Esophagus (tissue), 2 donors: ENCODE measurements at regions not wholly inside any gene's neighbourhood (a gene's known extent, or its start where the extent isn't known, plus 50 kb on each side); places are given as distances from the start of the nearest gene placed in this dataset.
"Not testable (repeated sequence)": the region's sequence is repeated elsewhere in the genome, so short reads cannot be mapped to it uniquely, and the experiment has no call there.

ENCODE experiments used
- H3K27ac ChIP-seq, 2 donors: one replicate each; pipeline ENCODE4 v1.5.1; 2013; ENCODE audit warnings: low read depth in 2 of 2, mild to moderate bottlenecking in 2 of 2, inconsistent platforms in 1 of 2, low read length in 1 of 2, moderate library complexity in 1 of 2
- H3K27me3 ChIP-seq, 2 donors: one replicate each; pipeline ENCODE4 v1.6.1; 2013; ENCODE audit warnings: low read length in 2 of 2, control low read depth in 1 of 2, mild to moderate bottlenecking in 1 of 2; ENCODE audit not compliant: insufficient read depth in 2 of 2, control insufficient read depth in 1 of 2
- H3K36me3 ChIP-seq, 2 donors: one replicate each; pipeline ENCODE4 v1.6.1; 2013; ENCODE audit warnings: low read length in 1 of 2; ENCODE audit not compliant: control insufficient read depth in 2 of 2, insufficient read depth in 2 of 2
- H3K4me1 ChIP-seq, 2 donors: one replicate each; pipeline ENCODE4 v1.6.1; 2013; ENCODE audit warnings: low read length in 1 of 2; ENCODE audit not compliant: control insufficient read depth in 2 of 2, insufficient read depth in 2 of 2
- H3K4me3 ChIP-seq, 2 donors: one replicate each; pipeline ENCODE4 v1.5.1; 2013; ENCODE audit warnings: low read length in 2 of 2, mild to moderate bottlenecking in 2 of 2, low read depth in 1 of 2, moderate library complexity in 1 of 2
- H3K9me3 ChIP-seq, 2 donors: one replicate each; pipeline ENCODE4 v1.6.1; 2013; ENCODE audit warnings: mild to moderate bottlenecking in 2 of 2, low read depth in 1 of 2, low read length in 1 of 2, moderate library complexity in 1 of 2; ENCODE audit not compliant: control insufficient read depth in 2 of 2, insufficient read depth in 1 of 2
- whole genome bisulfite sequencing, 2 donors: extraction: QIAGEN DNeasy Blood & Tissue Kit; methylation state at CpG; one replicate each; pipeline ENCODE4 v1.1.7; 2013; 5-methylcytosine and 5-hydroxymethylcytosine counted together
- donor health status: healthy with polysubstance abuse.
- donor health status: Bipolar disorder and iron deficiency.

- Histone ChIP-seq H3K27me3 (no peaks in the 10 kb centered on the region), H3K4me1 (no peaks in the 10 kb centered on the region), H3K4me3 (no peak overlapping the region), H3K27ac (no peak overlapping the region), H3K9me3 (no peaks in the 10 kb centered on the region), H3K36me3 (no peaks in the 10 kb centered on the region)
Measured at GRCh38 chr1:222182641-222183040, 365.3 kb downstream of the HHIPL2 start.

- Histone ChIP-seq H3K36me3 (no peaks in the 10 kb centered on the region), H3K9me3 (no peaks in the 10 kb centered on the region), H3K4me1 (no peaks in the 10 kb centered on the region), H3K4me3 (no peak overlapping the region), H3K27me3 (no peaks in the 10 kb centered on the region), H3K27ac (no peak overlapping the region)
- 85 to 93% methylated on average over 1 of the region's 1 CpG for WGBS, 2 donors
Measured at GRCh38 chr1:222181191-222181590, 366.7 kb downstream of the HHIPL2 start.

- H3K4me3 ChIP-seq: not testable (repeated sequence)
- WGBS, 2 donors: 76 to 81% methylated on average over 4 of the region's 4 CpGs
Measured at GRCh38 chr1:222177496-222177895, 370.4 kb downstream of the HHIPL2 start.

GRCh38 chr1:222171005-222171404, 376.9 kb downstream of the HHIPL2 start:
- Histone ChIP-seq H3K27me3 (no peaks in the 10 kb centered on the region), H3K4me1 (no peaks in the 10 kb centered on the region), H3K4me3 (no peak overlapping the region), H3K9me3 (peaks cover 0 to 6% of the 10 kb centered on the region in 2 donors), H3K36me3 (no peaks in the 10 kb centered on the region), H3K27ac (no peak overlapping the region)
- 41 to 55% methylated on average over 2 of the region's 2 CpGs for WGBS, 2 donors

More at GRCh38 chr1:222177496-222177895, 370.4 kb downstream of the HHIPL2 start:
- not testable (repeated sequence) for H3K27ac ChIP-seq, H3K4me1 ChIP-seq, H3K27me3 ChIP-seq, H3K9me3 ChIP-seq, H3K36me3 ChIP-seq

- Histone ChIP-seq H3K4me1 (no peaks in the 10 kb centered on the region), H3K4me3 (no peak overlapping the region), H3K27me3 (no peaks in the 10 kb centered on the region), H3K36me3 (no peaks in the 10 kb centered on the region), H3K27ac (no peak overlapping the region), H3K9me3 (peaks cover 0 to 6% of the 10 kb centered on the region in 2 donors)
- 85 to 93% methylated on average over 1 of the region's 1 CpG for WGBS, 2 donors
Measured at GRCh38 chr1:222168621-222169020, 379.3 kb downstream of the HHIPL2 start.

- Histone ChIP-seq H3K4me3 (no peak overlapping the region), H3K36me3 (no peaks in the 10 kb centered on the region), H3K9me3 (peaks cover 0 to 6% of the 10 kb centered on the region in 2 donors), H3K27ac (no peak overlapping the region), H3K4me1 (no peaks in the 10 kb centered on the region), H3K27me3 (no peaks in the 10 kb centered on the region)
- WGBS, 2 donors: 57 to 74% methylated on average over 1 of the region's 1 CpG
Measured at GRCh38 chr1:222167896-222168295, 380.0 kb downstream of the HHIPL2 start.

GRCh38 chr1:222167111-222167510, 380.8 kb downstream of the HHIPL2 start:
- WGBS, 2 donors: 51 to 63% methylated on average over 3 of the region's 3 CpGs
- peaks cover 0 to 6% of the 10 kb centered on the region in 2 donors for H3K9me3 ChIP-seq
- no peak overlapping the region for H3K4me3 ChIP-seq
- no peaks in the 10 kb centered on the region for H3K27me3 ChIP-seq
- H3K27ac ChIP-seq: no peak overlapping the region
- H3K4me1 ChIP-seq: no peaks in the 10 kb centered on the region
- H3K36me3 ChIP-seq: no peaks in the 10 kb centered on the region

- WGBS, 2 donors: 62 to 63% methylated on average over 3 of the region's 3 CpGs
- Histone ChIP-seq H3K4me1 (no peaks in the 10 kb centered on the region), H3K27ac (no peak overlapping the region), H3K9me3 (peaks cover 0 to 6% of the 10 kb centered on the region in 2 donors), H3K4me3 (no peak overlapping the region), H3K27me3 (no peaks in the 10 kb centered on the region), H3K36me3 (no peaks in the 10 kb centered on the region)
Measured at GRCh38 chr1:222165629-222166028, 382.3 kb downstream of the HHIPL2 start.

GRCh38 chr1:222163895-222164294, 384.0 kb downstream of the HHIPL2 start:
- Histone ChIP-seq H3K27me3 (no peaks in the 10 kb centered on the region), H3K9me3 (no peaks in the 10 kb centered on the region), H3K27ac (no peak overlapping the region), H3K4me1 (no peaks in the 10 kb centered on the region), H3K4me3 (no peak overlapping the region), H3K36me3 (no peaks in the 10 kb centered on the region)
- WGBS, 2 donors: 56 to 59% methylated on average over 2 of the region's 2 CpGs

- Histone ChIP-seq H3K27me3 (no peaks in the 10 kb centered on the region), H3K9me3 (peaks cover 0 to 3% of the 10 kb centered on the region in 2 donors), H3K36me3 (no peaks in the 10 kb centered on the region), H3K4me1 (no peaks in the 10 kb centered on the region), H3K4me3 (no peak overlapping the region), H3K27ac (no peak overlapping the region)
- 41 to 56% methylated on average over 3 of the region's 3 CpGs for WGBS, 2 donors
Measured at GRCh38 chr1:222161676-222162075, 386.2 kb downstream of the HHIPL2 start.
